ENCODE measurements at regions not wholly inside any gene's neighbourhood (a gene's known extent, or its start where the extent isn't known, plus 50 kb on each side); places are given as distances from the start of the nearest gene placed in this dataset.

GRCh38 chr12:34297126-34297789 is 275.0 kb downstream of the ALG10 start:
- peaks cover 47% of the 10 kb centered on the region for H3K9me3 ChIP-seq (ENCODE audit: control insufficient read depth, low read depth, low read length)
- no peak overlapping the region for H3K4me2 ChIP-seq (ENCODE audit: insufficient read depth, insufficient read length, low read length)
- no peak overlapping the region for H3K18ac ChIP-seq (ENCODE audit: insufficient read length, low read depth, low read length)
- no peaks in the 10 kb centered on the region for H3K23me2 ChIP-seq (ENCODE audit: insufficient read length, low read depth, low read length, poor library complexity, severe bottlenecking)
- no peaks in the 10 kb centered on the region for H3K79me2 ChIP-seq (ENCODE audit: insufficient read depth, low read length)
- no peak overlapping the region for H4K91ac ChIP-seq (ENCODE audit: insufficient read length, low read depth, low read length)
- H2BK20ac ChIP-seq (ENCODE audit: low read depth, low read length, poor library complexity, severe bottlenecking), result no peak overlapping the region
- H3K27me3 ChIP-seq (ENCODE audit: insufficient read depth, low read length), result no peaks in the 10 kb centered on the region
- H3K27ac ChIP-seq (ENCODE audit: insufficient read length, low read depth, low read length), result no peak overlapping the region
- H3T11ph ChIP-seq (ENCODE audit: low read length), result no peak overlapping the region
- Mint-ChIP-seq H3K9me3 (peaks cover 100% of the 10 kb centered on the region in 2 experiments), H3K27ac (no peak overlapping the region), H3K4me3 (no peak overlapping the region), H3K4me1 (no peaks in the 10 kb centered on the region), H3K36me3 (ENCODE audit: insufficient read depth in 1 of 3, low read depth in 3 of 3) (peaks cover 40 to 55% (median 44%) of the 10 kb centered on the region in 3 experiments), H3K27me3 (ENCODE audit: low read depth) (peaks cover 4% of the 10 kb centered on the region)
- no peak overlapping the region for H3K23ac ChIP-seq (ENCODE audit: insufficient read length, low read depth, low read length)
- H2BK5ac ChIP-seq (ENCODE audit: insufficient read length, low read length), result no peak overlapping the region
- H4K5ac ChIP-seq (ENCODE audit: insufficient read length, low read depth, low read length), result no peak overlapping the region
- H3K9ac ChIP-seq (ENCODE audit: extremely low read depth, insufficient read length, low read length), result no peak overlapping the region
- H4K8ac ChIP-seq (replicated peaks; ENCODE audit: insufficient read length, low read depth, low read length), result no peak overlapping the region
- no peak overlapping the region for H2AFZ ChIP-seq (ENCODE audit: low read length)
- H3K4ac ChIP-seq (ENCODE audit: low read depth, low read length), result no peak overlapping the region
- no peaks in the 10 kb centered on the region for H4K20me1 ChIP-seq (ENCODE audit: control insufficient read depth, insufficient read depth, insufficient read length)
- no peak for DNase-seq
- no peak overlapping the region for H2BK12ac ChIP-seq (ENCODE audit: insufficient read length, low read depth, low read length)
- TF ChIP-seq, protein P1, sequence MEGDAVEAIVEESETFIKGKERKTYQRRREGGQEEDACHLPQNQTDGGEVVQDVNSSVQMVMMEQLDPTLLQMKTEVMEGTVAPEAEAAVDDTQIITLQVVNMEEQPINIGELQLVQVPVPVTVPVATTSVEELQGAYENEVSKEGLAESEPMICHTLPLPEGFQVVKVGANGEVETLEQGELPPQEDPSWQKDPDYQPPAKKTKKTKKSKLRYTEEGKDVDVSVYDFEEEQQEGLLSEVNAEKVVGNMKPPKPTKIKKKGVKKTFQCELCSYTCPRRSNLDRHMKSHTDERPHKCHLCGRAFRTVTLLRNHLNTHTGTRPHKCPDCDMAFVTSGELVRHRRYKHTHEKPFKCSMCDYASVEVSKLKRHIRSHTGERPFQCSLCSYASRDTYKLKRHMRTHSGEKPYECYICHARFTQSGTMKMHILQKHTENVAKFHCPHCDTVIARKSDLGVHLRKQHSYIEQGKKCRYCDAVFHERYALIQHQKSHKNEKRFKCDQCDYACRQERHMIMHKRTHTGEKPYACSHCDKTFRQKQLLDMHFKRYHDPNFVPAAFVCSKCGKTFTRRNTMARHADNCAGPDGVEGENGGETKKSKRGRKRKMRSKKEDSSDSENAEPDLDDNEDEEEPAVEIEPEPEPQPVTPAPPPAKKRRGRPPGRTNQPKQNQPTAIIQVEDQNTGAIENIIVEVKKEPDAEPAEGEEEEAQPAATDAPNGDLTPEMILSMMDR (conservative IDR thresholded peaks at IDR 0.05), result no peak
- no peak overlapping the region for H2AK5ac ChIP-seq (ENCODE audit: insufficient read length, low read length)
- no peak overlapping the region for H3K14ac ChIP-seq (ENCODE audit: insufficient read depth, low read length)
- WGBS (ENCODE audit: extremely low coverage, insufficient read length, low lambda C conversion rate), result no CpG with 5 or more reads among the region's 18 CpGs
- no peak overlapping the region for H2BK15ac ChIP-seq (ENCODE audit: low read depth, low read length)
- H3K79me1 ChIP-seq (ENCODE audit: insufficient read depth, low read depth, low read length, poor library complexity, severe bottlenecking), result no peaks in the 10 kb centered on the region
- H3K56ac ChIP-seq (ENCODE audit: insufficient read length, low read depth, low read length), result no peak overlapping the region
- no peaks in the 10 kb centered on the region for H3K4me1 ChIP-seq (ENCODE audit: insufficient read depth, low read length)
- no peak overlapping the region for H2BK120ac ChIP-seq (ENCODE audit: low read depth, low read length, poor library complexity, severe bottlenecking)

Data from H9 (cell line).